Adrenal gland (tissue), 9 donors: ENCODE measurements at regions not wholly inside any gene's neighbourhood (a gene's known extent, or its start where the extent isn't known, plus 50 kb on each side); places are given as distances from the start of the nearest gene placed in this dataset.

ENCODE experiments used
- DNase-seq, 7 donors: peaks; one replicate each; pipeline ENCODE4 v3.0.0-alpha.2; 2019 to 2020
- H3K27ac ChIP-seq, 5 donors: fragments of 200-600 bp; sonication (generic) in 4 of 5; 1 replicate in 3 of 5; 2 replicates in 2 of 5; pipeline versions ENCODE4 v1.5.1 to v1.8.0; 2016 to 2020; ENCODE audit warnings: mild to moderate bottlenecking in 1 of 5
- H3K27me3 ChIP-seq: fragments of 200-600 bp; 2 replicates; pipeline ENCODE4 v1.8.0; 2021
- H3K36me3 ChIP-seq, 2 donors: fragments of 200-600 bp; replicated peaks in 1 of 2; 1 replicate in 1 of 2; 2 replicates in 1 of 2; pipeline versions ENCODE4 v1.5.1 to v1.8.0; 2018 to 2022
- H3K4me1 ChIP-seq, 2 donors: fragments of 200-600 bp; replicated peaks in 1 of 2; 1 replicate in 1 of 2; 2 replicates in 1 of 2; pipeline versions ENCODE4 v1.5.1 to v1.8.0; 2018 to 2021
- H3K4me3 ChIP-seq, 4 donors: fragments of 200-600 bp; sonication (generic) in 3 of 4; one replicate each; pipeline ENCODE4 v1.5.1; 2016 to 2018
- H3K9me3 ChIP-seq, 3 donors: fragments of 200-600 bp; sonication (generic) in 1 of 3; replicated peaks in 1 of 3; 1 replicate in 2 of 3; 2 replicates in 1 of 3; pipeline versions ENCODE4 v1.5.1 to v1.8.0; 2016 to 2021
- CTCF ChIP-seq, 6 experiments: fragments of 450-650 bp in 4 of 6; fragments of 200-600 bp in 2 of 6; sonication (generic) in 1 of 6; IDR thresholded peaks; 1 replicate in 5 of 6; 2 replicates in 1 of 6; pipeline versions ENCODE4 v1.5.1 to v1.8.0; 2016 to 2021; ENCODE audit warnings: antibody characterized with exemption in 6 of 6, mild to moderate bottlenecking in 2 of 6, moderate library complexity in 1 of 6
- POLR2A ChIP-seq, 2 donors: fragments of 450-650 bp; IDR thresholded peaks; one replicate each; pipeline ENCODE4 v1.6.1; 2017; ENCODE audit warnings: antibody characterized with exemption in 2 of 2, mild to moderate bottlenecking in 2 of 2, moderate library complexity in 1 of 2
- WGBS, 4 donors: extraction: QIAGEN DNeasy Blood & Tissue Kit in 2 of 4; methylation state at CpG; one replicate each; pipeline versions ENCODE4 v1.1.5 to v1.1.7; 2013 to 2017; 5-methylcytosine and 5-hydroxymethylcytosine counted together
- intact Hi-C, 2 donors: fragments of 100-400 bp; cut with DNase I; formaldehyde crosslinking; loops; one replicate each; pipeline versions ENCODE4 v1.14.1 to v1.15.0; 2022 to 2023
- donor health status: healthy with polysubstance abuse.
- donor health status: Bipolar disorder and iron deficiency.
- donor health status: DM: yes; HTN: yes; CAD: no.
- donor health status: DM: no; HTN: no; CAD: no.
- donor health status: DM: no; HTN: no; CAD: no.

- intact Hi-C loops, result no loop called here
- DNase-seq, result no peak
- H3K27me3 ChIP-seq, result no peaks in the 10 kb centered on the region
- no peaks in the 10 kb centered on the region for H3K36me3 ChIP-seq
- peaks cover 0 to 5% (median 0%) of the 10 kb centered on the region in 3 donors for H3K9me3 ChIP-seq
- TF ChIP-seq POLR2A (IDR thresholded peaks at IDR 0.05) (no peak), CTCF (IDR thresholded peaks at IDR 0.05) (no peak)
- H3K4me1 ChIP-seq, result no peaks in the 10 kb centered on the region
- H3K27ac ChIP-seq, result no peak overlapping the region
- no peak overlapping the region for H3K4me3 ChIP-seq
- 79 to 96% (median 90%) methylated on average over 11 of the region's 11 CpGs for WGBS, 4 donors
These were observed 304.8 kb upstream of the ZNF462 start for GRCh38 chr9:106557996-106558667.

DNA sequence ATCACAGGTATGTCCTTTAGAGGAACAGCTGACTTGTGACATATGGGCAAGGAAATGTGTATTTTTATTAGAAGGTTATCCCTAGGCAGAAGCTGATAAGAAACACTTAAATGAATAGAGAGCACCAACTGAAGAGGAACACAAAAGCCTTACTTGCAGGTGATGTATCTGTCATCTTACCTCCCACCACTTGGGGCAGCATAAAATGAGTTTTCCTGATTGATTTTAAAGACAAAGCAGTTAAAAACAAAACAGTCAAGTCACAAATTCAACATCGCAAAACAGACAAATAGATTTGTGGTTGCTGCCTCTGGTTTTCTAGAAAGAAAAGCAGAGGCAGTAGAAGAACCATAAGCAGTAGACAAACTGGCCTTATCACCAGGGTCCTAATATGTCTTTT lies 302.4 kb upstream of the ZNF462 start:
- no peak for TF ChIP-seq POLR2A (IDR thresholded peaks at IDR 0.05)
- TF ChIP-seq CTCF (IDR thresholded peaks at IDR 0.05), result no peak
- no peak overlapping the region for H3K4me3 ChIP-seq
- 82 to 96% (median 93%) methylated on average over 1 of the region's 1 CpG for whole genome bisulfite sequencing, 4 donors
- H3K9me3 ChIP-seq, result no peaks in the 10 kb centered on the region
- H3K27ac ChIP-seq, result no peak overlapping the region
- no peaks in the 10 kb centered on the region for H3K27me3 ChIP-seq
- no peak for DNase-seq
- no peaks in the 10 kb centered on the region for H3K4me1 ChIP-seq
- H3K36me3 ChIP-seq, result no peaks in the 10 kb centered on the region
- intact Hi-C loops, result no loop called here

DNA sequence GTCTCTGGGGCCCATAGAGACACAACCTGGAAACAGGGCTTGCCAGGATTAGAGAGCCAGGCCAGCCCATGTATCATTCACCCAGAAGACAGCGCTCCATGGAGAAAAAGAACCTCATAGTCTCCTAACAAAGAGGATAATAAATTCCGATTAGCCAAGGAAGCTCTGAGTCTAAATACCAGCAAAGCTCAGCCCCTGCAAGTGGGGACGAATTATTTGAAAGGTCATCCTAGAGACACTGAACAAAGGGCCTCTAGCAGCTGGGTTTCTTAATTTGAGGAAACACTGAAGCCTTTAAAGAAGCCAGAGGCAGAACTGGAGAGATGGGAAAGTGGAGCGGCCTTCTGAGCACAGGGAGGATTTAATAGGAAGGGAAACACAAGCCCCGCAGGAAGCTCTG lies 287.1 kb upstream of the ZNF462 start:
- intact Hi-C loops, result no loop called here
- Histone ChIP-seq H3K4me3 (no peak overlapping the region), H3K27me3 (no peaks in the 10 kb centered on the region), H3K9me3 (no peaks in the 10 kb centered on the region), H3K4me1 (no peaks in the 10 kb centered on the region), H3K27ac (no peak overlapping the region), H3K36me3 (no peaks in the 10 kb centered on the region)
- DNase-seq, result no peak
- TF ChIP-seq POLR2A (IDR thresholded peaks at IDR 0.05) (no peak), CTCF (IDR thresholded peaks at IDR 0.05) (no peak)
- WGBS, 4 donors, result 72 to 81% (median 79%) methylated on average over 5 of the region's 5 CpGs

DNA sequence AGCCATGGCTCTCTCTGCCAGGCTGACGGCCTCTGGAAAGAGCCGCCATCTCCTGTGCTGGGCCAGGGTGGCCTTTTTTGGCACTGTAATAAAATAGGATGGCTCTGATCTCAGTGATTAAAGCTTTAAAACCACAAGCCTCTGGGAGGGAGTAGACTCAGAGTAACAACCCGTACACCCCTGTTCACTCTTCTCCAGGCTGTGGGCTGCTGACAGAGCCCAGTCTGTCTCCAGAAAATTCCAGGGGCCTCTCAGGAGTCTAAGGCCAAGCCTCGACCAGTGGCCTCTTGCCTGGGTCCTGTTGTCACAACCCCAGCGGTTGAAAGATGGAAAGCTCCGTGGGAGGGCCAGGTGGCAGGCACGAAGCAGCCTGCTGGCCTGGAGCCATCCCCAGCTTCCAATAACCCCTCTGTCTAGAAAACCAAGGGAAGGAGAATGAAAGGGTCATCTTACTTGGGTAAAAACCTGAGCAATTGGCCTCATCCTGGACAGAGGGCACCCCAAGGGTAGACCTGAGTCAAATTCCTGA lies 286.7 kb upstream of the ZNF462 start:
- 74 to 86% (median 86%) methylated on average over 7 of the region's 7 CpGs for WGBS, 4 donors
- DNase-seq, result no peak
- no peaks in the 10 kb centered on the region for H3K9me3 ChIP-seq
- no peaks in the 10 kb centered on the region for H3K36me3 ChIP-seq
- H3K27me3 ChIP-seq, result no peaks in the 10 kb centered on the region
- TF ChIP-seq POLR2A (IDR thresholded peaks at IDR 0.05), result no peak
- TF ChIP-seq CTCF (IDR thresholded peaks at IDR 0.05), result no peak
- H3K4me1 ChIP-seq, result no peaks in the 10 kb centered on the region
- H3K27ac ChIP-seq, result no peak overlapping the region
- intact Hi-C loops, result no loop called here
- H3K4me3 ChIP-seq, result no peak overlapping the region
